Thyroid gland (tissue), 4 donors: ENCODE measurements at regions not wholly inside any gene's neighbourhood (a gene's known extent, or its start where the extent isn't known, plus 50 kb on each side); places are given as distances from the start of the nearest gene placed in this dataset.
"Not testable (repeated sequence)": the region's sequence is repeated elsewhere in the genome, so short reads cannot be mapped to it uniquely, and the experiment has no call there.

Experiments
- DNase-seq, 2 donors: peaks; one replicate each; pipeline ENCODE4 v3.0.0-alpha.2; 2019
- H3K27ac ChIP-seq, 3 donors: fragments of 200-600 bp; sonication (generic); 1 replicate in 2 of 3; 2 replicates in 1 of 3; pipeline ENCODE4 v1.5.1; 2016 to 2019; ENCODE audit warnings: mild to moderate bottlenecking in 1 of 3, moderate library complexity in 1 of 3
- H3K27me3 ChIP-seq: fragments of 200-600 bp; sonication (generic); one replicate; pipeline ENCODE4 v1.5.1; 2019
- H3K36me3 ChIP-seq, 2 donors: fragments of 200-600 bp; sonication (generic); one replicate each; pipeline ENCODE4 v1.5.1; 2016 to 2019
- H3K4me1 ChIP-seq, 2 donors: fragments of 200-600 bp; sonication (generic); one replicate each; pipeline ENCODE4 v1.5.1; 2017 to 2019
- H3K4me3 ChIP-seq, 3 donors: fragments of 200-600 bp; sonication (generic); replicated peaks in 1 of 3; 1 replicate in 2 of 3; 2 replicates in 1 of 3; pipeline ENCODE4 v1.5.1; 2016; ENCODE audit warnings: mild to moderate bottlenecking in 1 of 3
- H3K9me3 ChIP-seq: fragments of 200-600 bp; sonication (generic); one replicate; pipeline ENCODE4 v1.5.1; 2017
- POLR2A ChIP-seq, 2 donors: fragments of 450-650 bp; IDR thresholded peaks; one replicate each; pipeline ENCODE4 v1.6.1; 2017; ENCODE audit warnings: antibody characterized with exemption in 2 of 2, mild to moderate bottlenecking in 2 of 2, moderate library complexity in 1 of 2
- WGBS, 2 donors: methylation state at CpG; one replicate each; pipeline ENCODE4 v1.1.5; 2017; 5-methylcytosine and 5-hydroxymethylcytosine counted together
- intact Hi-C: fragments of 100-400 bp; cut with DNase I; formaldehyde crosslinking; loops from one replicate; pipeline ENCODE4 v1.15.1; 2023
- TF ChIP-seq, protein P1 (sequence below), 6 experiments: fragments of 200-600 bp in 3 of 6; fragments of 450-650 bp in 3 of 6; sonication (generic) in 3 of 6; IDR thresholded peaks; one replicate each; pipeline ENCODE4 v1.5.1; 2016 to 2019; ENCODE audit warnings: antibody characterized with exemption in 6 of 6, mild to moderate bottlenecking in 2 of 6, inconsistent platforms in 1 of 6, moderate library complexity in 1 of 6

DNA sequence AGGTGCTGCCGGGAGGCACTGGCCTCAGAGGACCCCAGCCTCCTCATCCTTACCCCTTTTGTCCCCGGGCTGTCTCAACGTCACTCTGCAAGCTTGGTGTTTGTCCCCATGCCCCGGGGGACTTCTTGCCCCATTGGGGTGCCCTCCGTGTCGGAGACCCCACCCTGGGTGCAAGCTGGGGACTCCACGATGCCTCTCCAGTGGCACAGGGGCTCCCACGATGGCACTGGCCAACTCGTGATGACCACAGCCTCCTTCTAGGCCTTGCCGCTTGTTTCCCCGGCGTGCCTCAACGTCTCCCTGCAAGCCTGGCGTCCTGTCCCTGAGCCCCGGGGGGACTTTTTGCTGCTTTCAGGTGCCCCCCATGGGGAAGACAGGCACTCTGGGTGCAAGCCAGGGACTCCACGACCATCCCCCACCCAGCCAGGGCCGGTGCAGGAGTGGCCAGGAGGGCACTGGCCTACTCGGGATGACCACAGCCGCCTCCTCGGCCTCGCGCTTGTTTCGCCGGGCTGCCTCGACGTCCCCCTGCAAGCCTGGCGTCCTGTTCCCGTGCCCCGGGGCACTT, 237.0 kb downstream of the TUBA3C start:
- Histone ChIP-seq H3K4me3 (no peak overlapping the region), H3K9me3 (no peaks in the 10 kb centered on the region), H3K27ac (no peak overlapping the region), H3K4me1 (no peaks in the 10 kb centered on the region), H3K27me3 (no peaks in the 10 kb centered on the region), H3K36me3 (no peaks in the 10 kb centered on the region)
- intact Hi-C loops = no loop called here
- WGBS, 2 donors = 89 to 90% methylated on average over 28 to 29 of the region's 29 CpGs
- TF ChIP-seq, protein P1, sequence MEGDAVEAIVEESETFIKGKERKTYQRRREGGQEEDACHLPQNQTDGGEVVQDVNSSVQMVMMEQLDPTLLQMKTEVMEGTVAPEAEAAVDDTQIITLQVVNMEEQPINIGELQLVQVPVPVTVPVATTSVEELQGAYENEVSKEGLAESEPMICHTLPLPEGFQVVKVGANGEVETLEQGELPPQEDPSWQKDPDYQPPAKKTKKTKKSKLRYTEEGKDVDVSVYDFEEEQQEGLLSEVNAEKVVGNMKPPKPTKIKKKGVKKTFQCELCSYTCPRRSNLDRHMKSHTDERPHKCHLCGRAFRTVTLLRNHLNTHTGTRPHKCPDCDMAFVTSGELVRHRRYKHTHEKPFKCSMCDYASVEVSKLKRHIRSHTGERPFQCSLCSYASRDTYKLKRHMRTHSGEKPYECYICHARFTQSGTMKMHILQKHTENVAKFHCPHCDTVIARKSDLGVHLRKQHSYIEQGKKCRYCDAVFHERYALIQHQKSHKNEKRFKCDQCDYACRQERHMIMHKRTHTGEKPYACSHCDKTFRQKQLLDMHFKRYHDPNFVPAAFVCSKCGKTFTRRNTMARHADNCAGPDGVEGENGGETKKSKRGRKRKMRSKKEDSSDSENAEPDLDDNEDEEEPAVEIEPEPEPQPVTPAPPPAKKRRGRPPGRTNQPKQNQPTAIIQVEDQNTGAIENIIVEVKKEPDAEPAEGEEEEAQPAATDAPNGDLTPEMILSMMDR (IDR thresholded peaks at IDR 0.05) = no peak
- TF ChIP-seq POLR2A (IDR thresholded peaks at IDR 0.05) = no peak
- DNase-seq = no peak

DNA sequence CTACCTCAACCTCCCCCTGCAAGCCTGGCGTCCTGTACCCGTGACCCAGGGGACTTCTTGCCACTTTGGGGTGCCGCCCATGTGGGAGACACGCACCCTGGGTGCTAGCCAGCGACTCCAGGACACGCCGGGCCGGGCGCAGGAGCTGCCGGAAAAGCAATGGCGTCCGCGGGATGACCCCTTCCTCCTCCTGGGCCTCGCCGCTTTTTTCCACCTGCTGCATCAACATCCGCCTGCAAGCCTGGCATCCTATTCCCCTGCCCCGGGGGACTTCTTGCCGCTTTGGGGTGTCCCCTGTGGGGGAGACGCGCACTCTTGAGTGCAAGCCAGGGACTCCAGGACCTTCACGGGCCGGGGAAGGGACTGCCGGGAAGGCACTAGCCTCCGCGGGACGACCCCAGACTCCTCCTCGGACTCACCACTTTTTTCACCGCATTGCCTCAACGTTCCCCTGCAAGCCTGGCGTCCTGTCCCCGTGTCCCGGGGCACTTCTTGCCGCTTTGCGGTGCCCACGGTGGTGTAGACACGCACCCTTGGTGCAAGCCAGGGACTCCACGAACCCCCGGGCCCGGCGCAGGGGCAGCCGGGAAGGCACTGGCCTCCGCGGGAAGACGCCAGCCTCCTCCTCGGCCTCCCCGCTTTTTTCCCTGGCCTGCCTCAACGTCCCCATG, 237.8 kb downstream of the TUBA3C start:
- 89 to 91% methylated on average over 35 to 46 of the region's 47 CpGs for WGBS, 2 donors
- intact Hi-C loops = no loop called here
- H3K4me1 ChIP-seq = no peaks in the 10 kb centered on the region
- DNase-seq = no peak
- TF ChIP-seq, protein P1 (IDR thresholded peaks at IDR 0.05) = no peak
- no peak for TF ChIP-seq POLR2A (IDR thresholded peaks at IDR 0.05)
- no peak overlapping the region for H3K27ac ChIP-seq
- no peaks in the 10 kb centered on the region for H3K36me3 ChIP-seq
- no peaks in the 10 kb centered on the region for H3K9me3 ChIP-seq
- no peak overlapping the region for H3K4me3 ChIP-seq
- H3K27me3 ChIP-seq = no peaks in the 10 kb centered on the region

DNA sequence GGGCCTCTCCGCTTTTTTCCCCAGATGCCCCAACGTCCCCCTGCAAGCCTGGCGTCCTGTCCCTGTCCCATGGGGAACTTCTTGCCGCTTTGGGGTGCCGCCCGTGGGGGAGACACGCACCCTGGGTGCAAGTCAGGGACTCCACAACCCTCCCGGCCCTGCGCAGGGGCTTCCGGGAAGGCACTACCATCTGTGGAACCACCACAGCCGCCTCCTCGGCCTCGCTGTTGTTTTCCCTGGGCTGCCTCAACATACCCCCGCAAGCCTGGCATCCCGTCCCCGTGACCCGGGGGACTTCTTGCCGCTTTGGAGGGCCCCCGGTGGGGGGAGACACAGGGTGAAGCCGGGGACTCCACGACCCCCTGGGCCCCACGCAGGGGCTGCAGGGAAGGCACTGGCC, 238.4 kb downstream of the TUBA3C start:
- Histone ChIP-seq H3K9me3 (no peaks in the 10 kb centered on the region), H3K36me3 (no peaks in the 10 kb centered on the region), H3K27ac (no peak overlapping the region), H3K4me3 (no peak overlapping the region), H3K4me1 (no peaks in the 10 kb centered on the region), H3K27me3 (no peaks in the 10 kb centered on the region)
- DNase-seq = no peak
- no peak for TF ChIP-seq POLR2A (IDR thresholded peaks at IDR 0.05)
- intact Hi-C loops = no loop called here
- 84 to 89% methylated on average over 21 of the region's 22 CpGs for WGBS, 2 donors

DNA sequence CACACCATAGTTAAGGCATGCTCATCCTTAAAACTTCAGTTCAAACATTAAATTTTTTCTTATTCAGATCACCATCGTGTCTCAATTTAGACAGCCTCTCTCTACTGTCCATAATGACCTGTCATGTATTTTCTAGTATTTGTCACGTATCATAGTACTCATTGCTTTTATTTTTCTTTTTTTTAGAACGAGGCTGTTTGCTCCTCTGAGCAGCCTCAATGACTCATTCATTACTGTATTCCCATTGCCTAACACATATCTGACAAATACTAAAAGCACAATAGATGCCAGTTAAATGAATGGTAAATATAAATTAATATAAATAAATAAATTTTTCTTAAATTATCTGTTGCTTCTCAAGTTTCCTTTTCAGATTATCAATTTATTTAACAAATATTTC, 245.5 kb downstream of the TUBA3C start:
- WGBS, 2 donors = 57 to 60% methylated on average over 3 of the region's 3 CpGs
- Histone ChIP-seq H3K36me3 (no peaks in the 10 kb centered on the region), H3K27me3 (no peaks in the 10 kb centered on the region), H3K9me3 (no peaks in the 10 kb centered on the region), H3K4me1 (no peaks in the 10 kb centered on the region), H3K4me3 (no peak overlapping the region), H3K27ac (no peak overlapping the region)
- no peak for DNase-seq
- intact Hi-C loops = no loop called here
- TF ChIP-seq POLR2A (IDR thresholded peaks at IDR 0.05) = no peak

- Histone ChIP-seq H3K4me3 (no peak overlapping the region), H3K27me3 (no peaks in the 10 kb centered on the region), H3K36me3 (no peaks in the 10 kb centered on the region), H3K4me1 (no peaks in the 10 kb centered on the region), H3K27ac (no peak overlapping the region), H3K9me3 (no peaks in the 10 kb centered on the region)
- no peak for DNase-seq
- no peak for TF ChIP-seq POLR2A (IDR thresholded peaks at IDR 0.05)
- TF ChIP-seq, protein P1 (IDR thresholded peaks at IDR 0.05) = no peak
- 57 to 60% methylated on average over 4 of the region's 4 CpGs for WGBS, 2 donors
- intact Hi-C loops = no loop called here
Measured at GRCh38 chr13:18921063-18921462, 260.6 kb downstream of the TUBA3C start.

DNA sequence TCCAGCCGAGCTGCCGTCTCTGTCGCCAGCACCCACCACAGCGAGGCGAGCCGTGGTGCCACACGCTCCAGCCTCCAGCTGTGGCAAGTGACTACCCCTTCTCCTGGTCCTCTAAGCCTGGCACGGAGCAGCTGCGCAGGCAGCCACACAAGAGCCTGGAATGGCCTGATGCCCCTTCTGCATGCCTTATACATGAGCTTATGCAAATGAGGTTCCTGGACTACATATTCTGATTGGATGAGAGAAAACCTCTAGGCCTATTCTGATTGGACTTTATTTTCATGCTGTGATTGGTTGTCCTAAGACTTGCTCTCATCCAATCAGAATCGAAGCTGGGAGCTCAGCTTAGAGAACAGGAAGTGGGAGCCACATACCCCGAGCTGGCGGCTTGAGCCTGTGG, 276.5 kb downstream of the TUBA3C start:
- H3K9me3 ChIP-seq, H3K36me3 ChIP-seq, H3K27me3 ChIP-seq, H3K4me3 ChIP-seq, H3K27ac ChIP-seq, intact Hi-C loops, H3K4me1 ChIP-seq, DNase-seq: not testable (repeated sequence)
- WGBS, 2 donors = 64 to 66% methylated on average over 12 of the region's 12 CpGs

DNA sequence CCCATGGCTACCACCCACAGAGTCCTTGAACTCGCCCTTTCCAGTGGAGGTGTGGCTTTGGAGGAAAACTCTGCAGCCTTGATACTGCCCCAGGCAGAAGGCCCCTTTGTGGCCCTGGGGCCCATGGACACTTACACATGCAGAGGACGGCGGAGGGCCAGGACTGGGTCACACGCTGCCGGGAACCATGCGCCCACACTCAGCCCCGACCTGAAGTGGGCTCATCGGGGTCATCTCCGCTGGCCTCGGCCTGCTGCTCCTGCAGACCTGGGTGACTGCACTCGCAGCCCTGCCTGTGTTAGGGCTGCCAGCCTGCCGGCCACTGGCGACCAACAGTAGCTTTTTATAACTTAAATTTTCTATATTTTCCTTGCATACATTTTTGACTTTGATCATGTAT, 286.2 kb downstream of the TUBA3C start:
- DNase-seq, H3K9me3 ChIP-seq, H3K27ac ChIP-seq, H3K4me1 ChIP-seq, intact Hi-C loops, H3K36me3 ChIP-seq, H3K27me3 ChIP-seq, H3K4me3 ChIP-seq: not testable (repeated sequence)
- WGBS, 2 donors = 80 to 82% methylated on average over 5 to 13 of the region's 13 CpGs

- intact Hi-C loops, H3K4me1 ChIP-seq, H3K4me3 ChIP-seq, H3K36me3 ChIP-seq, DNase-seq, H3K27ac ChIP-seq, H3K27me3 ChIP-seq, H3K9me3 ChIP-seq: not testable (repeated sequence)
- 15 to 28% methylated on average over 1 of the region's 1 CpG for WGBS, 2 donors
Measured at GRCh38 chr13:18891242-18891641, 290.4 kb downstream of the TUBA3C start.

GRCh38 chr13:18874875-18875789, 306.5 kb downstream of the TUBA3C start:
- H3K4me1 ChIP-seq, intact Hi-C loops, H3K4me3 ChIP-seq, H3K36me3 ChIP-seq, H3K9me3 ChIP-seq, H3K27me3 ChIP-seq, H3K27ac ChIP-seq: not testable (repeated sequence)
- DNase-seq = peak in 1 of 2 donors; percentile 21
- WGBS, 2 donors = 54 to 67% methylated on average over 6 to 18 of the region's 72 CpGs
